ENCODE measurements at regions not wholly inside any gene's neighbourhood (a gene's known extent, or its start where the extent isn't known, plus 50 kb on each side); places are given as distances from the start of the nearest gene placed in this dataset.

DNA sequence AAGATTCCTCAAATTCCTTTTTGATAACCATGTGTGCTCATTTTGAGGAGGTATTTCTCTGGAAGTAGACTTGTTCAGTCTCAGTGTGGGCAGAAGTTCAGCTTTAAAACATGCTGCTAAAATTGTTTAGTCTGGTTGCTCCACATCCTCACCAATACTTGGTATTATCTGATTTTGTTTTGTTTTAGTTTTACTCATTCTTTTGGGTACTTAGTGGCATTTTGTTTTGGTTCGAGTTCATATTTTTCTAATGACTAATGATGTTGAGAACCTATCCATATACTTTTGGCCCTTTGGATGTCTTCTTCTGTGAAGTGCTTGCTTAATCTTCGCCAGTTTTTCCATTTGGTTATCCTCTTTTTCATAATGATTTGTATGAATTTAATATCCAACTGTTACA is 694.2 kb upstream of the FZD8 start:
- TF ChIP-seq, protein P1, sequence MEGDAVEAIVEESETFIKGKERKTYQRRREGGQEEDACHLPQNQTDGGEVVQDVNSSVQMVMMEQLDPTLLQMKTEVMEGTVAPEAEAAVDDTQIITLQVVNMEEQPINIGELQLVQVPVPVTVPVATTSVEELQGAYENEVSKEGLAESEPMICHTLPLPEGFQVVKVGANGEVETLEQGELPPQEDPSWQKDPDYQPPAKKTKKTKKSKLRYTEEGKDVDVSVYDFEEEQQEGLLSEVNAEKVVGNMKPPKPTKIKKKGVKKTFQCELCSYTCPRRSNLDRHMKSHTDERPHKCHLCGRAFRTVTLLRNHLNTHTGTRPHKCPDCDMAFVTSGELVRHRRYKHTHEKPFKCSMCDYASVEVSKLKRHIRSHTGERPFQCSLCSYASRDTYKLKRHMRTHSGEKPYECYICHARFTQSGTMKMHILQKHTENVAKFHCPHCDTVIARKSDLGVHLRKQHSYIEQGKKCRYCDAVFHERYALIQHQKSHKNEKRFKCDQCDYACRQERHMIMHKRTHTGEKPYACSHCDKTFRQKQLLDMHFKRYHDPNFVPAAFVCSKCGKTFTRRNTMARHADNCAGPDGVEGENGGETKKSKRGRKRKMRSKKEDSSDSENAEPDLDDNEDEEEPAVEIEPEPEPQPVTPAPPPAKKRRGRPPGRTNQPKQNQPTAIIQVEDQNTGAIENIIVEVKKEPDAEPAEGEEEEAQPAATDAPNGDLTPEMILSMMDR (conservative IDR thresholded peaks at IDR 0.05): no peak
- no peak for TF ChIP-seq EZH2 (IDR thresholded peaks at IDR 0.05; ENCODE audit: low read depth)
